ENCODE measurements at regions not wholly inside any gene's neighbourhood (a gene's known extent, or its start where the extent isn't known, plus 50 kb on each side); places are given as distances from the start of the nearest gene placed in this dataset.

- DNase-seq = no peak
Observed at GRCh38 chr4:96827086-96827485, 987.2 kb downstream of the PDHA2 start.

- no peak for DNase-seq
Observed at GRCh38 chr4:96833831-96834230, 993.9 kb downstream of the PDHA2 start.

- no peak for DNase-seq
Observed at GRCh38 chr4:96835991-96836390, 996.1 kb downstream of the PDHA2 start.

GRCh38 chr4:96839441-96839840, 999.5 kb downstream of the PDHA2 start:
- DNase-seq = no peak

GRCh38 chr4:96841801-96842200, 1001.9 kb downstream of the PDHA2 start:
- no peak for DNase-seq

- DNase-seq = no peak
Observed at GRCh38 chr4:96844858-96845490, 1005.1 kb downstream of the PDHA2 start.

- no peak for DNase-seq
Observed at GRCh38 chr4:96845819-96846218, 1005.9 kb downstream of the PDHA2 start.

GRCh38 chr4:96874657-96875056, 1034.8 kb downstream of the PDHA2 start:
- no peak for DNase-seq

GRCh38 chr4:96879527-96879926, 1039.6 kb downstream of the PDHA2 start:
- DNase-seq = no peak

- no peak for DNase-seq
Observed at GRCh38 chr4:96887857-96888256, 1048.0 kb downstream of the PDHA2 start.

- DNase-seq = no peak
Observed at GRCh38 chr4:96894621-96895020, 1054.7 kb downstream of the PDHA2 start.

- DNase-seq = no peak
Observed at GRCh38 chr4:96895826-96896225, 1055.9 kb downstream of the PDHA2 start.

- DNase-seq = no peak
Observed at GRCh38 chr4:96912716-96913115, 1072.8 kb downstream of the PDHA2 start.

- DNase-seq = no peak
Observed at GRCh38 chr4:96913441-96914080, 1073.7 kb downstream of the PDHA2 start.

- no peak for DNase-seq
Observed at GRCh38 chr4:96916711-96917110, 1076.8 kb downstream of the PDHA2 start.

GRCh38 chr4:96936886-96937285, 1097.0 kb downstream of the PDHA2 start:
- no peak for DNase-seq

- DNase-seq = no peak
Observed at GRCh38 chr4:96946552-96946951, 1106.7 kb downstream of the PDHA2 start.

GRCh38 chr4:96952610-96953009, 1112.7 kb downstream of the PDHA2 start:
- no peak for DNase-seq

GRCh38 chr4:96955226-96955625, 1115.3 kb downstream of the PDHA2 start:
- DNase-seq = no peak

GRCh38 chr4:96955691-96956090, 1115.8 kb downstream of the PDHA2 start:
- DNase-seq = no peak

GRCh38 chr4:96969455-96969854, 1129.6 kb downstream of the PDHA2 start:
- no peak for DNase-seq

- DNase-seq = no peak
Observed at GRCh38 chr4:96972920-96973319, 1133.0 kb downstream of the PDHA2 start.

GRCh38 chr4:96974295-96974694, 1134.4 kb downstream of the PDHA2 start:
- DNase-seq = no peak

GRCh38 chr4:96983830-96984229, 1143.9 kb downstream of the PDHA2 start:
- DNase-seq = no peak

GRCh38 chr4:96986816-96987215, 1146.9 kb downstream of the PDHA2 start:
- DNase-seq = no peak
